GM19372 (cell line): ENCODE measurements at regions not wholly inside any gene's neighbourhood (a gene's known extent, or its start where the extent isn't known, plus 50 kb on each side); places are given as distances from the start of the nearest gene placed in this dataset.
"Not testable (repeated sequence)": the region's sequence is repeated elsewhere in the genome, so short reads cannot be mapped to it uniquely, and the experiment has no call there.

Source experiments
- ATAC-seq: cut with Tn5 transposase; IDR thresholded peaks from one replicate; pipeline ENCODE4 v1.9.1; 2021; ENCODE audit warnings: mild to moderate bottlenecking, low read depth, moderate library complexity; ENCODE audit not compliant: unreplicated experiment

GRCh38 chr9:42568530-42568929 lies 385.1 kb downstream of the SPATA31A6 start:
- ATAC-seq: not testable (repeated sequence)

- not testable (repeated sequence) for ATAC-seq
Measured at GRCh38 chr9:42568942-42569556, 385.6 kb downstream of the SPATA31A6 start.

DNA sequence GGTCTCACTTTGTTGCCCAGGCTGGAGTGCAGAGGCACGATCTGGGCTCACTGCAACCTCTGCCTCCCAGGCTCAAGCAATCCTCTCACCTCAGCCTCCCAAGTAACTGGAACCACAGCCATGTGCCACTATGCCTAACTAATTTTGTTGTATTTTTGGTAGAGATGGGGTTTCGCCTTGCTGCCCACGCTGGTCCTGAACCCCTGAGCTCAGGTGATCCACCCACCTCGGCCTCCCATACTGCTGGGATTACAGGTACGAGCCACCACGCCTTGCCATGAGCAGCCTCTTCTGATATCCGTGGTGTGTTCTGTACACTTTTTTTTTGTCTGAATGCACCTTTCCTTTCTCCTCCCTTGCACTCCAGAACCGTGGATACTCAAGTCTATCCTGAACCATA lies 394.4 kb downstream of the SPATA31A6 start:
- not testable (repeated sequence) for ATAC-seq
